ENCODE measurements at regions not wholly inside any gene's neighbourhood (a gene's known extent, or its start where the extent isn't known, plus 50 kb on each side); places are given as distances from the start of the nearest gene placed in this dataset.

- H3K4me1 ChIP-seq (ENCODE audit: control insufficient read depth, insufficient read depth, low read length), result no peaks in the 10 kb centered on the region
- no peak for ATAC-seq
- no peaks in the 10 kb centered on the region for H3K36me3 ChIP-seq (ENCODE audit: control insufficient read depth, insufficient read depth, low read length)
- in situ Hi-C loops (cut with HindIII; ENCODE audit: low pct_unique_long_range_greater_than_20kb, low sequenced_read_pairs), result no loop called here
- H3K9me3 ChIP-seq (ENCODE audit: control insufficient read depth, insufficient read depth, low read depth, low read length), result peaks cover 5% of the 10 kb centered on the region; the same call in 1 of the 2 replicates
- intact Hi-C loops (cut with micrococcal nuclease; ENCODE audit: unreplicated experiment), result no loop called here
- no peak overlapping the region for H3K4me3 ChIP-seq (ENCODE audit: low read depth in 2 of 2, low read length in 2 of 2)
- ChIA-PET CTCF (no interaction called here), POLR2A (no interaction called here)
- H3K27me3 ChIP-seq (ENCODE audit: control insufficient read depth, insufficient read depth, low read length), result no peaks in the 10 kb centered on the region
- no peak overlapping the region for H3K27ac ChIP-seq (ENCODE audit: low read length)
- BruUV-seq (replicated peaks), result no TSS peak
- DNase-seq (ENCODE audit: low read depth, low spot score), result no peak
- TF ChIP-seq CTCF (IDR thresholded peaks at IDR 0.05), result no peak
- no peak for TF ChIP-seq REST (IDR thresholded peaks at IDR 0.05; ENCODE audit: insufficient read depth in 1 of 2, low read depth in 2 of 2, low read length in 1 of 2)
- TF ChIP-seq TCF7L2 (IDR thresholded peaks at IDR 0.05; ENCODE audit: low read depth, low read length), result no peak
- TF ChIP-seq POLR2AphosphoS5 (IDR thresholded peaks at IDR 0.05; ENCODE audit: low read depth, low read length), result no peak
- TF ChIP-seq SIN3A (IDR thresholded peaks at IDR 0.05; ENCODE audit: borderline replicate concordance, insufficient read depth, low read depth, low read length), result no peak
These were observed 593.6 kb downstream of the ZIC1 start for GRCh38 chr3:148002705-148003205.

GRCh38 chr3:148004331-148004730 lies 595.2 kb downstream of the ZIC1 start:
- no TSS peak for BruUV-seq (replicated peaks)
- intact Hi-C loops (cut with micrococcal nuclease; ENCODE audit: unreplicated experiment), result no loop called here
- CTCF ChIA-PET, result no interaction called here
- ATAC-seq (no peak), DNase-seq (ENCODE audit: low read depth, low spot score) (no peak)
- no peaks in the 10 kb centered on the region for H3K4me1 ChIP-seq (ENCODE audit: control insufficient read depth, insufficient read depth, low read length)
- no peak overlapping the region for H3K27ac ChIP-seq (ENCODE audit: low read length)
- POLR2A ChIA-PET, result no interaction called here
- no peak for TF ChIP-seq POLR2AphosphoS5 (IDR thresholded peaks at IDR 0.05; ENCODE audit: low read depth, low read length)
- in situ Hi-C loops (cut with HindIII; ENCODE audit: low pct_unique_long_range_greater_than_20kb, low sequenced_read_pairs), result no loop called here
- peaks cover 5% of the 10 kb centered on the region; the same call in 1 of the 2 replicates for H3K9me3 ChIP-seq (ENCODE audit: control insufficient read depth, insufficient read depth, low read depth, low read length)
- no peaks in the 10 kb centered on the region for H3K27me3 ChIP-seq (ENCODE audit: control insufficient read depth, insufficient read depth, low read length)
- no peaks in the 10 kb centered on the region for H3K36me3 ChIP-seq (ENCODE audit: control insufficient read depth, insufficient read depth, low read length)
- no peak overlapping the region for H3K4me3 ChIP-seq (ENCODE audit: low read depth in 2 of 2, low read length in 2 of 2)

GRCh38 chr3:148005456-148005855 lies 596.3 kb downstream of the ZIC1 start:
- in situ Hi-C loops (cut with HindIII; ENCODE audit: low pct_unique_long_range_greater_than_20kb, low sequenced_read_pairs) (no loop called here), intact Hi-C loops (cut with micrococcal nuclease; ENCODE audit: unreplicated experiment) (no loop called here)
- H3K27ac ChIP-seq (ENCODE audit: low read length), result no peak overlapping the region
- H3K9me3 ChIP-seq (ENCODE audit: control insufficient read depth, insufficient read depth, low read depth, low read length), result peaks cover 5% of the 10 kb centered on the region; the same call in 1 of the 2 replicates
- DNase-seq (ENCODE audit: low read depth, low spot score) (no peak), ATAC-seq (no peak)
- CTCF ChIA-PET, result no interaction called here
- H3K36me3 ChIP-seq (ENCODE audit: control insufficient read depth, insufficient read depth, low read length), result no peaks in the 10 kb centered on the region
- H3K4me3 ChIP-seq (ENCODE audit: low read depth in 2 of 2, low read length in 2 of 2), result no peak overlapping the region
- POLR2A ChIA-PET, result no interaction called here
- no peaks in the 10 kb centered on the region for H3K4me1 ChIP-seq (ENCODE audit: control insufficient read depth, insufficient read depth, low read length)
- BruUV-seq (replicated peaks), result no TSS peak
- TF ChIP-seq CTCF (IDR thresholded peaks at IDR 0.05) (no peak), POLR2AphosphoS5 (IDR thresholded peaks at IDR 0.05; ENCODE audit: low read depth, low read length) (no peak), REST (IDR thresholded peaks at IDR 0.05; ENCODE audit: insufficient read depth in 1 of 2, low read depth in 2 of 2, low read length in 1 of 2) (no peak), TCF7L2 (IDR thresholded peaks at IDR 0.05; ENCODE audit: low read depth, low read length) (no peak), SIN3A (IDR thresholded peaks at IDR 0.05; ENCODE audit: borderline replicate concordance, insufficient read depth, low read depth, low read length) (no peak)
- no peaks in the 10 kb centered on the region for H3K27me3 ChIP-seq (ENCODE audit: control insufficient read depth, insufficient read depth, low read length)

All from Panc1 (cell line).